ENCODE measurements at regions not wholly inside any gene's neighbourhood (a gene's known extent, or its start where the extent isn't known, plus 50 kb on each side); places are given as distances from the start of the nearest gene placed in this dataset.

DNA sequence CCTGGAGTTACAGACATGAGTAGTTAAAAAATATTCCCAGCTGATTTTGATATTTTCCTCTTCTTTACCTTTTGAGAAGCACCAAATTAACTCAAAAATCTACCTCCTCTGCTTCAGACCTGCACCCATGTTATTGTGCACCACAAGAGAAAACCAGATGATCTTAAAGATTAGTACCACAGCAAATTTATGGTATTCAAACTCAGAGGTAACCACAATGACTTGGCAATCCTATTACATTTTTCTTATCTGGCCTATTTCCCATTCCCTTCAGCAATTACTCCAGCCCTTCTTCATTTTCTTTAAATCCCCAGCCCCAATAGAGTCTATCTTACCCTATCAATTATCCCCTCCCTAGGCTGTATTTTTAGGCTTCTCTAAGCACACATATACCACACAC is 535.1 kb downstream of the FAT4 start:
- DNase-seq (no peak), ATAC-seq (ENCODE audit: insufficient read depth, low FRiP score) (no peak)
- Histone ChIP-seq H3K36me3 (ENCODE audit: control insufficient read depth in 4 of 4, insufficient read depth in 4 of 4, low read length in 4 of 4) (no peaks in the 10 kb centered on the region), H3K27ac (ENCODE audit: low read depth in 1 of 2, low read length in 1 of 2) (no peak overlapping the region), H3K9ac (ENCODE audit: insufficient read depth in 1 of 2, low read length in 2 of 2) (no peak overlapping the region), H3K27me3 (ENCODE audit: control insufficient read depth in 3 of 3, insufficient read depth in 3 of 3, low read length in 2 of 3) (no peaks in the 10 kb centered on the region), H3K4me3 (no peak overlapping the region), H3K4me1 (ENCODE audit: control insufficient read depth in 5 of 5, insufficient read depth in 5 of 5, low read length in 5 of 5) (no peaks in the 10 kb centered on the region), H3K9me3 (ENCODE audit: control insufficient read depth in 4 of 4, insufficient read depth in 3 of 4, low read length in 3 of 4) (no peaks in the 10 kb centered on the region)
- TF ChIP-seq, protein P1, sequence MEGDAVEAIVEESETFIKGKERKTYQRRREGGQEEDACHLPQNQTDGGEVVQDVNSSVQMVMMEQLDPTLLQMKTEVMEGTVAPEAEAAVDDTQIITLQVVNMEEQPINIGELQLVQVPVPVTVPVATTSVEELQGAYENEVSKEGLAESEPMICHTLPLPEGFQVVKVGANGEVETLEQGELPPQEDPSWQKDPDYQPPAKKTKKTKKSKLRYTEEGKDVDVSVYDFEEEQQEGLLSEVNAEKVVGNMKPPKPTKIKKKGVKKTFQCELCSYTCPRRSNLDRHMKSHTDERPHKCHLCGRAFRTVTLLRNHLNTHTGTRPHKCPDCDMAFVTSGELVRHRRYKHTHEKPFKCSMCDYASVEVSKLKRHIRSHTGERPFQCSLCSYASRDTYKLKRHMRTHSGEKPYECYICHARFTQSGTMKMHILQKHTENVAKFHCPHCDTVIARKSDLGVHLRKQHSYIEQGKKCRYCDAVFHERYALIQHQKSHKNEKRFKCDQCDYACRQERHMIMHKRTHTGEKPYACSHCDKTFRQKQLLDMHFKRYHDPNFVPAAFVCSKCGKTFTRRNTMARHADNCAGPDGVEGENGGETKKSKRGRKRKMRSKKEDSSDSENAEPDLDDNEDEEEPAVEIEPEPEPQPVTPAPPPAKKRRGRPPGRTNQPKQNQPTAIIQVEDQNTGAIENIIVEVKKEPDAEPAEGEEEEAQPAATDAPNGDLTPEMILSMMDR (IDR thresholded peaks at IDR 0.05; ENCODE audit: control extremely low read depth, extremely low read depth), result no peak

DNA sequence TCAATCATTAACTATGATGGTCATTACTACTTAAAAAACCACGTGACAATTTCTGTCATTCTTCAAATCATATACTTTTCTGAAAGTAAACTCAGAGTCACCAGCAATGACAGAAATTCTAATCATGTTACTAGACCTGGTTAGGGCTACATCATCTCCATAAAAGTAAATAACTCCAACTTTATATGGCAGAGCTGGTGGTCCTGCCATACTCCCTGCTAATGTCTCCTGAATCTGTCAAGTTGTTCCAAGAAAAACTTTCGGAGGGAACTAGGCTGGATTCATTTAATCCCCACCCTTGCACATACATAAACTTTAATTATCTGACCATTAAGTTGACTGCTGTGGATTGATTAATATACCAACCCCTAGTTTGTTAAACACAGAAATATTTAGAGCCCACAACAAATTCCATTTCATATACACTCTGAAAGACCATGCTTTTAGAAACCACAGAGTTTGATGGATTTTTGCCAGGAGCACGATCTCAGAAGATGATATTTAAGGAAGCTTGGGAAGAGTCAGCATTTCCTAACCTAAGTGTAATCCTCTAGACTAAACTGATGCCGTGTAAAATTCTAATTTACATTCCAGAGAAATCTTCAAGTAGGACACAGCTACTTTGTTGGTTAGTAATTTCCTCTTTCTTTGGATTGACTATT is 577.0 kb downstream of the FAT4 start:
- TF ChIP-seq, protein P1 (IDR thresholded peaks at IDR 0.05; ENCODE audit: control extremely low read depth, extremely low read depth), result no peak
- WGBS, 2 donors, result 57 to 68% methylated on average over 4 of the region's 4 CpGs
- Histone ChIP-seq H3K27ac (ENCODE audit: low read depth in 1 of 2, low read length in 1 of 2) (no peak overlapping the region), H3K9me3 (ENCODE audit: control insufficient read depth in 4 of 4, insufficient read depth in 3 of 4, low read length in 3 of 4) (no peaks in the 10 kb centered on the region), H3K4me1 (ENCODE audit: control insufficient read depth in 5 of 5, insufficient read depth in 5 of 5, low read length in 5 of 5) (no peaks in the 10 kb centered on the region), H3K27me3 (ENCODE audit: control insufficient read depth in 3 of 3, insufficient read depth in 3 of 3, low read length in 2 of 3) (no peaks in the 10 kb centered on the region), H3K36me3 (ENCODE audit: control insufficient read depth in 4 of 4, insufficient read depth in 4 of 4, low read length in 4 of 4) (no peaks in the 10 kb centered on the region), H3K9ac (ENCODE audit: insufficient read depth in 1 of 2, low read length in 2 of 2) (no peak overlapping the region), H3K4me3 (no peak overlapping the region)
- DNase-seq, result peak in 2 of 3 donors; percentile 3 to 34
- ATAC-seq (ENCODE audit: insufficient read depth, low FRiP score), result no peak

DNA sequence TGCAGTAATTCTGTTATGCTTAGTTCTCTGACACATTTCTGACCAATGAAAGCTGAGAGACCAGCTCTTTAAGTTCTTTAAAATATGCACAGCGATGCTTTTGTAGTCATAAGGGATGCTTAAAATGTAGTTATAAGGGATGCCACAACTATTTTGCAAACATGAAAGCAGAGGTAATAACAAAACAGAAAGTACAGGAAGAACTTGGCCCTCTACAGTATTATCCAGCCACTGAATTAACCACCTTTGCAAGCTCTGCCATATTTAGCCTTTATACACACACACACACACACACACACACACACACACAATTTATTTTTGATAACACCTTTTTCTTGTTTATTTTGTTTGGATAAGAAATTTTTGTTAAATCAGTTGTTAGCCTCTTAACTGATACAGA is 590.0 kb downstream of the FAT4 start:
- 92 to 94% methylated on average over 1 of the region's 1 CpG for WGBS, 2 donors

More for the DNA sequence above, 590.0 kb downstream of the FAT4 start:
- no peaks in the 10 kb centered on the region for H3K36me3 ChIP-seq (ENCODE audit: control insufficient read depth in 4 of 4, insufficient read depth in 4 of 4, low read length in 4 of 4)
- no peaks in the 10 kb centered on the region for H3K4me1 ChIP-seq (ENCODE audit: control insufficient read depth in 5 of 5, insufficient read depth in 5 of 5, low read length in 5 of 5)
- TF ChIP-seq, protein P1 (IDR thresholded peaks at IDR 0.05; ENCODE audit: control extremely low read depth, extremely low read depth), result no peak
- H3K27ac ChIP-seq (ENCODE audit: low read depth in 1 of 2, low read length in 1 of 2), result no peak overlapping the region
- H3K27me3 ChIP-seq (ENCODE audit: control insufficient read depth in 3 of 3, insufficient read depth in 3 of 3, low read length in 2 of 3), result no peaks in the 10 kb centered on the region
- ATAC-seq (ENCODE audit: insufficient read depth, low FRiP score) (no peak), DNase-seq (no peak)
- H3K4me3 ChIP-seq, result no peak overlapping the region
- H3K9ac ChIP-seq (ENCODE audit: insufficient read depth in 1 of 2, low read length in 2 of 2), result no peak overlapping the region
- peaks cover 0 to 2% (median 0%) of the 10 kb centered on the region in 4 donors for H3K9me3 ChIP-seq (ENCODE audit: control insufficient read depth in 4 of 4, insufficient read depth in 3 of 4, low read length in 3 of 4)

Data from lung (tissue), 11 donors.